H1 (cell line): ENCODE measurements at regions not wholly inside any gene's neighbourhood (a gene's known extent, or its start where the extent isn't known, plus 50 kb on each side); places are given as distances from the start of the nearest gene placed in this dataset.

Source experiments
- CBX5 ChIP-seq: fragments of 300-800, 300-1000 bp; sonication (generic); IDR thresholded peaks from 2 replicates; pipeline ENCODE4 v1.7.1; 2016; ENCODE audit warnings: antibody characterized with exemption, low read length, low read depth
- CHD7 ChIP-seq: fragments of 300-600 bp; sonication (generic); IDR thresholded peaks from 2 replicates; pipeline ENCODE4 v1.7.1; 2012; ENCODE audit warnings: low read length, moderate library complexity, mild to moderate bottlenecking, inconsistent platforms; ENCODE audit not compliant: insufficient replicate concordance
- CTBP2 ChIP-seq: IDR thresholded peaks from 2 replicates; pipeline ENCODE4 v1.7.0; 2011; ENCODE audit warnings: borderline replicate concordance, mild to moderate bottlenecking, moderate library complexity, mixed read lengths, low read length; ENCODE audit not compliant: insufficient read depth, insufficient read length
- EGR1 ChIP-seq: IDR thresholded peaks from 2 replicates; pipeline ENCODE4 v1.6.1; 2011; ENCODE audit warnings: low read depth, low read length, borderline replicate concordance
- HDAC2 ChIP-seq, 2 experiments: fragments of 300-600 bp in 1 of 2; sonication (generic) in 1 of 2; IDR thresholded peaks; 2 replicates each; pipeline ENCODE4 v1.6.1; 2011 to 2012; ENCODE audit warnings: low read depth in 2 of 2, low read length in 2 of 2, mild to moderate bottlenecking in 2 of 2, moderate library complexity in 2 of 2, borderline replicate concordance in 1 of 2, inconsistent platforms in 1 of 2
- RNF2 ChIP-seq: fragments of 200-900, 300-1000 bp; sonication (generic); IDR thresholded peaks from 2 replicates; pipeline ENCODE4 v1.7.1; 2016; ENCODE audit warnings: borderline replicate concordance, low read depth, mild to moderate bottlenecking, antibody characterized with exemption, low read length; ENCODE audit not compliant: poor library complexity, severe bottlenecking; ENCODE audit errors: missing control alignments
- SRF ChIP-seq: IDR thresholded peaks from 2 replicates; pipeline ENCODE4 v1.6.1; 2011; ENCODE audit warnings: mild to moderate bottlenecking, low read depth, low read length, moderate library complexity
- TEAD4 ChIP-seq: IDR thresholded peaks from 2 replicates; pipeline ENCODE4 v1.6.1; 2012; ENCODE audit warnings: low read depth, low read length, inconsistent platforms, mixed read lengths
- ZNF274 ChIP-seq: IDR thresholded peaks from 2 replicates; pipeline ENCODE4 v1.7.0; 2012; ENCODE audit warnings: low read length, borderline replicate concordance; ENCODE audit errors: extremely low read depth

DNA sequence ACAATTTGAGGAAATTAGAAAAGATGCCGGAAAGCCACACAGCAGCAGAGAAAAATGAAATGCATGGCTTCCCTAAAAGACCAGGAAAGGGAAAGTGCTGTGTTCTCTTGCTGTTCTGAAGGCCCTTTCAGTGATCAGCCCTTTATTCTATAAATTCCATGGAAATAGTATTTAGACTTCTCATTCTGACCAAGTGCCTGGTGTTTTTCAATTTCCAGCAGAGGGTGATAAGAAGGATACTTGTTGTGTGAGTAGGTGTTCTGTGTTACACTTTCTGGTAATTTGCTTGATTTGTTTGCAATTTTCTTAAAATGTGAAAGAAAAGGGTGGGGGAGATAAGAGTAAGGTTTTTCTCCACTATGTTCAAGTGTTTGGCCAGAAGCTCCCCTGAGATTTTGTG, 504.5 kb downstream of the IRS1 start (continued):
- TF ChIP-seq CHD7 (no peak), EGR1 (no peak), CTBP2 (no peak), RNF2 (no peak), TEAD4 (no peak), CBX5 (no peak), HDAC2 (IDR thresholded peaks at IDR 0.05; ENCODE audit: borderline replicate concordance in 1 of 2, low read depth in 2 of 2, low read length in 2 of 2) (no peak), ZNF274 (no peak), SRF (no peak)
